A673 (cell line): ENCODE measurements at regions not wholly inside any gene's neighbourhood (a gene's known extent, or its start where the extent isn't known, plus 50 kb on each side); places are given as distances from the start of the nearest gene placed in this dataset.

Experiments
- BruUV-seq: library from RNA; stranded (reverse); fragments of 400-500 nt; replicated peaks from 2 replicates; lab custom pipeline; 2021; lab: Mats Ljungman, UMichigan
- CTCF ChIA-PET: fragments of 300-600 bp; sonication (Branson Sonifier 250); formaldehyde crosslinking; loops from one replicate; lab custom pipeline; 2022; ENCODE audit warnings: antibody characterized with exemption; lab: Charles Lee
- POLR2A ChIA-PET: fragments of 300-600 bp; sonication (Branson Sonifier 250); formaldehyde crosslinking; loops from one replicate; lab custom pipeline; 2022; ENCODE audit warnings: antibody characterized with exemption; ENCODE audit not compliant: low non-redundant PET; lab: Charles Lee
- DNase-seq: peaks from one replicate; pipeline ENCODE4 v3.0.0-alpha.2; 2015; ENCODE audit warnings: low spot score
- H3K27ac ChIP-seq: fragments of 200-600 bp; sonication (generic); 2 replicates; pipeline ENCODE4 v1.5.1; 2016; ENCODE audit warnings: mixed run types, low read depth, mild to moderate bottlenecking, mixed read lengths, antibody characterized with exemption, low read length; ENCODE audit not compliant: poor library complexity, severe bottlenecking
- H3K27me3 ChIP-seq: fragments of 200-600 bp; sonication (generic); replicated peaks from 2 replicates; pipeline ENCODE4 v1.6.1; 2017; ENCODE audit warnings: mixed run types, low read depth, mild to moderate bottlenecking, mixed read lengths, antibody characterized with exemption, low read length; ENCODE audit not compliant: insufficient read depth, poor library complexity
- H3K36me3 ChIP-seq: fragments of 200-600 bp; sonication (generic); 2 replicates; pipeline ENCODE4 v1.6.1; 2016; ENCODE audit warnings: mixed run types, mild to moderate bottlenecking, mixed read lengths, antibody characterized with exemption, low read length; ENCODE audit not compliant: insufficient read depth, poor library complexity, severe bottlenecking
- H3K4me1 ChIP-seq: fragments of 200-600 bp; sonication (generic); 2 replicates; pipeline ENCODE4 v1.6.1; 2017; ENCODE audit warnings: mixed run types, mild to moderate bottlenecking, mixed read lengths, antibody characterized with exemption, low read length; ENCODE audit not compliant: insufficient read depth, poor library complexity, severe bottlenecking
- H3K4me3 ChIP-seq: fragments of 200-600 bp; sonication (generic); 2 replicates; pipeline ENCODE4 v1.5.1; 2016; ENCODE audit warnings: low read depth, mixed run types, mild to moderate bottlenecking, mixed read lengths, low read length; ENCODE audit not compliant: poor library complexity, severe bottlenecking
- H3K9me3 ChIP-seq: fragments of 200-600 bp; sonication (generic); 2 replicates; pipeline ENCODE4 v1.6.1; 2016; ENCODE audit warnings: mixed run types, low read depth, mild to moderate bottlenecking, mixed read lengths, antibody characterized with exemption, low read length; ENCODE audit not compliant: poor library complexity, severe bottlenecking
- EZH2 ChIP-seq: fragments of 200-600 bp; sonication (generic); IDR thresholded peaks from 2 replicates; pipeline ENCODE4 v1.6.1; 2017; ENCODE audit warnings: borderline replicate concordance, low read depth, mild to moderate bottlenecking, mixed read lengths, antibody characterized with exemption, low read length; ENCODE audit not compliant: poor library complexity, severe bottlenecking
- intact Hi-C: fragments of 100-400 bp; cut with micrococcal nuclease; formaldehyde crosslinking; loops from one replicate; pipeline ENCODE4 v1.10.0; 2022; ENCODE audit not compliant: unreplicated experiment
- TF ChIP-seq, protein P1 (sequence below): fragments of 300-800, 200-600 bp; sonication (generic); conservative IDR thresholded peaks from 2 replicates; pipeline ENCODE4 v1.5.1; 2017; ENCODE audit warnings: low read depth, mild to moderate bottlenecking, antibody characterized with exemption, low read length, moderate library complexity, mixed read lengths

DNA sequence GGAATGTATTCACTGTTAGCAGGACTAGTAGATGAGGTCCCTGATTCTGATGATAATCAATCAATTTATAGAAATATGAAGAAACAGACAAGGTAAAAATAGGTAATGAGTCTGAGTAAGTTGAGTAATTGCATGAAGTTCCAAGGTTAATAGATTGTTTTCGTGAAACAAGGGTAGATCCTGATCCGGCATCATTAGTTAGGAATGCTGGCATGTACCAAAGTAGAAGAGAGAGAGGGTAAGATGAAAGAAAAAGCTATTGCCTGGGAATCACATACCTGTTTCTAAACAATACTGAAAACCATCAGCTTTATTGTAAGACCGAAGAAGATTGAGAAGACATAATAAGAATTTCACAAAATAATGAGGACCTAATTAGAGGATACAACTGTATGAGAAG lies 118.1 kb upstream of the ARPP21 start:
- no TSS peak for BruUV-seq
- Histone ChIP-seq H3K4me1 (no peaks in the 10 kb centered on the region), H3K4me3 (no peak overlapping the region), H3K27ac (no peak overlapping the region), H3K27me3 (no peaks in the 10 kb centered on the region), H3K9me3 (no peaks in the 10 kb centered on the region), H3K36me3 (no peaks in the 10 kb centered on the region)
- ChIA-PET POLR2A (no interaction called here), CTCF (no interaction called here)
- TF ChIP-seq, protein P1, sequence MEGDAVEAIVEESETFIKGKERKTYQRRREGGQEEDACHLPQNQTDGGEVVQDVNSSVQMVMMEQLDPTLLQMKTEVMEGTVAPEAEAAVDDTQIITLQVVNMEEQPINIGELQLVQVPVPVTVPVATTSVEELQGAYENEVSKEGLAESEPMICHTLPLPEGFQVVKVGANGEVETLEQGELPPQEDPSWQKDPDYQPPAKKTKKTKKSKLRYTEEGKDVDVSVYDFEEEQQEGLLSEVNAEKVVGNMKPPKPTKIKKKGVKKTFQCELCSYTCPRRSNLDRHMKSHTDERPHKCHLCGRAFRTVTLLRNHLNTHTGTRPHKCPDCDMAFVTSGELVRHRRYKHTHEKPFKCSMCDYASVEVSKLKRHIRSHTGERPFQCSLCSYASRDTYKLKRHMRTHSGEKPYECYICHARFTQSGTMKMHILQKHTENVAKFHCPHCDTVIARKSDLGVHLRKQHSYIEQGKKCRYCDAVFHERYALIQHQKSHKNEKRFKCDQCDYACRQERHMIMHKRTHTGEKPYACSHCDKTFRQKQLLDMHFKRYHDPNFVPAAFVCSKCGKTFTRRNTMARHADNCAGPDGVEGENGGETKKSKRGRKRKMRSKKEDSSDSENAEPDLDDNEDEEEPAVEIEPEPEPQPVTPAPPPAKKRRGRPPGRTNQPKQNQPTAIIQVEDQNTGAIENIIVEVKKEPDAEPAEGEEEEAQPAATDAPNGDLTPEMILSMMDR, result no peak
- no peak for TF ChIP-seq EZH2
- intact Hi-C loops, result no loop called here
- DNase-seq, result no peak

- ChIA-PET POLR2A (no interaction called here), CTCF (no interaction called here)
- BruUV-seq, result no TSS peak
- H3K36me3 ChIP-seq, result no peaks in the 10 kb centered on the region
- DNase-seq, result no peak
- no peak overlapping the region for H3K4me3 ChIP-seq
- H3K27ac ChIP-seq, result no peak overlapping the region
- no peaks in the 10 kb centered on the region for H3K4me1 ChIP-seq
- H3K27me3 ChIP-seq, result no peaks in the 10 kb centered on the region
- TF ChIP-seq, protein P1, result no peak
- TF ChIP-seq EZH2, result no peak
- intact Hi-C loops, result no loop called here
- no peaks in the 10 kb centered on the region for H3K9me3 ChIP-seq
Measured at GRCh38 chr3:35522450-35522849, 116.9 kb upstream of the ARPP21 start.

GRCh38 chr3:35523074-35523473 lies 116.3 kb upstream of the ARPP21 start:
- H3K4me1 ChIP-seq, result no peaks in the 10 kb centered on the region
- H3K27ac ChIP-seq, result no peak overlapping the region
- CTCF ChIA-PET, result no interaction called here
- H3K27me3 ChIP-seq, result no peaks in the 10 kb centered on the region
- BruUV-seq, result no TSS peak
- DNase-seq, result no peak
- POLR2A ChIA-PET, result no interaction called here
- TF ChIP-seq, protein P1, result no peak
- TF ChIP-seq EZH2, result no peak
- no peaks in the 10 kb centered on the region for H3K36me3 ChIP-seq
- H3K4me3 ChIP-seq, result no peak overlapping the region
- no peaks in the 10 kb centered on the region for H3K9me3 ChIP-seq
- intact Hi-C loops, result no loop called here
